HCT116 (cell line): ENCODE measurements at regions not wholly inside any gene's neighbourhood (a gene's known extent, or its start where the extent isn't known, plus 50 kb on each side); places are given as distances from the start of the nearest gene placed in this dataset.

Source experiments
- ATAC-seq: fragments of 200-7000 bp; cut with Tn5 transposase; 2 replicates; pipeline ENCODE4 v1.9.1; 2020; ENCODE audit warnings: mild to moderate bottlenecking, moderate library complexity
- BruUV-seq: library from RNA; stranded (reverse); fragments of 400-500 nt; replicated peaks from 2 replicates; lab custom pipeline; 2021; lab: Mats Ljungman, UMichigan
- CTCF ChIA-PET: fragments of 300-600 bp; sonication (Branson Sonifier 250); formaldehyde crosslinking; loops from one replicate; lab custom pipeline; 2021; ENCODE audit warnings: antibody characterized with exemption; lab: Charles Lee
- POLR2A ChIA-PET: fragments of 300-600, 350-600 bp; sonication (Branson Sonifier 250); formaldehyde crosslinking; loops from one replicate; lab custom pipeline; 2021; ENCODE audit warnings: antibody characterized with exemption; lab: Charles Lee
- RAD21 ChIA-PET, 2 experiments: fragments of 300-600 bp; sonication (Branson Sonifier 250); formaldehyde crosslinking; loops; one replicate each; lab custom pipeline; 2023; ENCODE audit warnings: low total read pairs in 2 of 2; ENCODE audit not compliant: uncharacterized antibody in 2 of 2, unreplicated experiment in 2 of 2, low non-redundant PET in 1 of 2; lab: Charles Lee
- DNase-seq: peaks from one replicate; pipeline ENCODE4 v3.0.0-alpha.2; 2010; ENCODE audit warnings: low read depth, low spot score
- H2AFZ ChIP-seq: fragments of 200-600 bp; shearing (Covaris generic), sonication (generic); 2 replicates; pipeline ENCODE4 v1.6.1; 2017; ENCODE audit warnings: low read depth, mixed run types, mixed read lengths, antibody characterized with exemption, low read length; ENCODE audit not compliant: poor library complexity, severe bottlenecking
- H3K27ac ChIP-seq: 2 replicates; pipeline ENCODE4 v1.5.1; 2012; ENCODE audit warnings: low read depth, low read length
- H3K27me3 ChIP-seq: fragments of 200-600 bp; sonication (generic); 2 replicates; pipeline ENCODE4 v1.6.1; 2016; ENCODE audit warnings: mixed run types, low read length, mixed read lengths; ENCODE audit not compliant: insufficient read depth
- H3K36me3 ChIP-seq, 2 experiments: fragments of 200-500 bp in 1 of 2; fragments of 200-600 bp in 1 of 2; sonication (Bioruptor generic) in 1 of 2; sonication (generic) in 1 of 2; 2 replicates each; pipeline versions ENCODE4 v1.5.1 to v1.6.1; 2014 to 2016; ENCODE audit warnings: low read length in 2 of 2, inconsistent platforms in 1 of 2, mixed read lengths in 1 of 2, mixed run types in 1 of 2; ENCODE audit not compliant: insufficient read depth in 2 of 2, control insufficient read depth in 1 of 2
- H3K4me1 ChIP-seq, 2 experiments: fragments of 200-600 bp in 1 of 2; sonication (generic) in 1 of 2; 2 replicates each; pipeline versions ENCODE4 v1.5.1 to v1.6.1; 2012 to 2017; ENCODE audit warnings: low read length in 2 of 2, inconsistent platforms in 1 of 2, mild to moderate bottlenecking in 1 of 2, mixed read lengths in 1 of 2, mixed run types in 1 of 2, moderate library complexity in 1 of 2; ENCODE audit not compliant: insufficient read depth in 2 of 2, control insufficient read depth in 1 of 2
- H3K4me2 ChIP-seq: fragments of 200-600 bp; sonication (generic); 2 replicates; pipeline ENCODE4 v1.6.1; 2017; ENCODE audit warnings: mixed run types, low read length, mixed read lengths
- H3K4me3 ChIP-seq, 2 experiments: fragments of 200-600 bp in 1 of 2; sonication (generic) in 1 of 2; replicated peaks in 1 of 2; 2 replicates each; pipeline ENCODE4 v1.5.1; 2011 to 2016; ENCODE audit warnings: low read length in 2 of 2, control low read depth in 1 of 2, low read depth in 1 of 2, mild to moderate bottlenecking in 1 of 2, mixed read lengths in 1 of 2, mixed run types in 1 of 2
- H3K79me2 ChIP-seq: fragments of 200-600 bp; sonication (generic); 2 replicates; pipeline ENCODE4 v1.6.1; 2017; ENCODE audit warnings: mild to moderate bottlenecking, mixed run types, low read length, moderate library complexity, mixed read lengths; ENCODE audit not compliant: insufficient read depth
- H3K9ac ChIP-seq: fragments of 200-600 bp; sonication (generic); 2 replicates; pipeline ENCODE4 v1.6.1; 2016; ENCODE audit warnings: low read length, mixed read lengths
- H3K9me2 ChIP-seq: fragments of 200-600 bp; sonication (generic), shearing (Covaris generic); 2 replicates; pipeline ENCODE4 v1.6.1; 2017; ENCODE audit warnings: mixed run types, mild to moderate bottlenecking, moderate library complexity; ENCODE audit not compliant: insufficient read depth
- H3K9me3 ChIP-seq, 2 experiments: fragments of 200-500 bp in 1 of 2; fragments of 200-600 bp in 1 of 2; sonication (Bioruptor generic) in 1 of 2; sonication (generic) in 1 of 2; 2 replicates each; pipeline ENCODE4 v1.6.1; 2014 to 2017; ENCODE audit warnings: low read length in 2 of 2, mixed read lengths in 2 of 2, inconsistent platforms in 1 of 2, low read depth in 1 of 2, mild to moderate bottlenecking in 1 of 2, mixed run types in 1 of 2, moderate library complexity in 1 of 2; ENCODE audit not compliant: control insufficient read depth in 1 of 2, insufficient read depth in 1 of 2
- H4K20me1 ChIP-seq: fragments of 200-600 bp; sonication (generic), shearing (Covaris generic); 2 replicates; pipeline ENCODE4 v1.6.1; 2017; ENCODE audit warnings: mixed run types, mild to moderate bottlenecking, moderate library complexity; ENCODE audit not compliant: insufficient read depth
- ATF3 ChIP-seq: IDR thresholded peaks from 2 replicates; pipeline ENCODE4 v1.6.1; 2012
- ELF1 ChIP-seq: IDR thresholded peaks from 2 replicates; pipeline ENCODE4 v1.6.1; 2012; ENCODE audit warnings: low read depth, borderline replicate concordance
- EZH2 ChIP-seq: fragments of 200-600 bp; sonication (generic); IDR thresholded peaks from 2 replicates; pipeline ENCODE4 v1.6.1; 2017; ENCODE audit warnings: antibody characterized with exemption, mixed run types
- EZH2phosphoT487 ChIP-seq: fragments of 200-600 bp; IDR thresholded peaks from 2 replicates; pipeline ENCODE4 v1.6.1; 2018; ENCODE audit warnings: antibody characterized with exemption, borderline replicate concordance
- FOSL1 ChIP-seq: IDR thresholded peaks from 2 replicates; pipeline ENCODE4 v1.6.1; 2012; ENCODE audit warnings: low read depth
- JUND ChIP-seq: IDR thresholded peaks from 2 replicates; pipeline ENCODE4 v1.6.1; 2012
- POLR2A ChIP-seq: IDR thresholded peaks from 2 replicates; pipeline ENCODE4 v1.7.0; 2011; ENCODE audit warnings: borderline replicate concordance; ENCODE audit not compliant: insufficient read depth, insufficient read length; ENCODE audit errors: extremely low read depth
- POLR2AphosphoS5 ChIP-seq: IDR thresholded peaks from 2 replicates; pipeline ENCODE4 v1.6.1; 2011; ENCODE audit warnings: mild to moderate bottlenecking, low read depth, low read length, moderate library complexity
- REST ChIP-seq: IDR thresholded peaks from 2 replicates; pipeline ENCODE4 v1.6.1; 2012; ENCODE audit warnings: low read depth
- SP1 ChIP-seq: IDR thresholded peaks from 2 replicates; pipeline ENCODE4 v1.6.1; 2012; ENCODE audit warnings: low read depth
- SRF ChIP-seq: IDR thresholded peaks from 2 replicates; pipeline ENCODE4 v1.6.1; 2012; ENCODE audit warnings: low read depth
- ZFX ChIP-seq: fragments of 450-650 bp; IDR thresholded peaks from 2 replicates; pipeline ENCODE4 v1.6.1; 2017
- ZNF274 ChIP-seq: fragments of 200-500 bp; sonication (Bioruptor generic); IDR thresholded peaks from 2 replicates; pipeline ENCODE4 v1.6.1; 2014; ENCODE audit warnings: mild to moderate bottlenecking, low read depth, low read length, inconsistent platforms
- intact Hi-C: fragments of 100-400 bp; cut with micrococcal nuclease; formaldehyde crosslinking; loops from 2 replicates; pipeline ENCODE4 v1.10.0; 2022
- TF ChIP-seq, protein P1 (sequence below): IDR thresholded peaks from 2 replicates; pipeline ENCODE4 v1.6.1; 2012

- TF ChIP-seq ZNF274 (no peak), ELF1 (no peak), ZFX (no peak), FOSL1 (no peak), EZH2 (no peak)
- TF ChIP-seq, all 23 proteins: peak for 4
Measured at GRCh38 chr3:107927361-107928083, 163.3 kb downstream of the CD47 start (continued).

GRCh38 chr3:107925851-107926250, 165.0 kb downstream of the CD47 start:
- ATAC-seq: no peak
- intact Hi-C loops: loop anchor here (2.0 to 5.0 kb wide), 2 partner anchors 166 to 689 kb away; partner anchors contain the start of gene CD47
- TF ChIP-seq SP1: no peak
- TF ChIP-seq ZFX: no peak
- no peak for TF ChIP-seq ZNF274
- no peak for TF ChIP-seq POLR2AphosphoS5
- TF ChIP-seq POLR2A: no peak
- TF ChIP-seq REST: no peak
- no peak for TF ChIP-seq EZH2phosphoT487
- TF ChIP-seq, protein P1, sequence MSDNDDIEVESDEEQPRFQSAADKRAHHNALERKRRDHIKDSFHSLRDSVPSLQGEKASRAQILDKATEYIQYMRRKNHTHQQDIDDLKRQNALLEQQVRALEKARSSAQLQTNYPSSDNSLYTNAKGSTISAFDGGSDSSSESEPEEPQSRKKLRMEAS: no peak
- no peak for TF ChIP-seq JUND
- no peak for TF ChIP-seq ATF3
- no peak for TF ChIP-seq SRF
- CTCF ChIA-PET: no interaction called here
- Histone ChIP-seq H3K79me2 (no peaks in the 10 kb centered on the region), H3K9me2 (no peaks in the 10 kb centered on the region), H3K9ac (no peak overlapping the region), H3K4me1 (peaks cover 0 to 14% of the 10 kb centered on the region in 2 experiments; a peak in 2 of 4 replicates), H4K20me1 (no peaks in the 10 kb centered on the region), H3K27ac (no peak overlapping the region), H3K4me3 (no peak overlapping the region), H3K36me3 (no peaks in the 10 kb centered on the region), H3K27me3 (no peaks in the 10 kb centered on the region), H3K4me2 (no peak overlapping the region), H3K9me3 (no peaks in the 10 kb centered on the region), H2AFZ (no peak overlapping the region)
- no peak for DNase-seq
- RAD21 ChIA-PET: no interaction called here
- POLR2A ChIA-PET: no interaction called here
- BruUV-seq: no TSS peak
